ENCODE measurements at regions not wholly inside any gene's neighbourhood (a gene's known extent, or its start where the extent isn't known, plus 50 kb on each side); places are given as distances from the start of the nearest gene placed in this dataset.
A peak's percentile ranks its signal among the peaks of the same experiment; 100 is the strongest.

- no peak for DNase-seq (ENCODE audit: low read depth in 4 of 4, low spot score in 3 of 4)
Measured at GRCh38 chr5:119789406-119790117, 160.2 kb downstream of the FAM170A start.

GRCh38 chr5:119792161-119792799 is 162.9 kb downstream of the FAM170A start:
- DNase-seq (ENCODE audit: low read depth in 4 of 4, low spot score in 3 of 4) = no peak

GRCh38 chr5:119795768-119796167 is 166.4 kb downstream of the FAM170A start:
- no peak for DNase-seq (ENCODE audit: low read depth in 4 of 4, low spot score in 3 of 4)

- DNase-seq (ENCODE audit: low read depth in 4 of 4, low spot score in 3 of 4) = no peak
Measured at GRCh38 chr5:119801570-119801969, 172.2 kb downstream of the FAM170A start.

- DNase-seq (ENCODE audit: low read depth in 4 of 4, low spot score in 3 of 4) = no peak
Measured at GRCh38 chr5:119808024-119808423, 178.7 kb downstream of the FAM170A start.

- no peak for DNase-seq (ENCODE audit: low read depth in 4 of 4, low spot score in 3 of 4)
Measured at GRCh38 chr5:119808474-119808873, 179.1 kb downstream of the FAM170A start.

- no peak for DNase-seq (ENCODE audit: low read depth in 4 of 4, low spot score in 3 of 4)
Measured at GRCh38 chr5:119810217-119810616, 180.9 kb downstream of the FAM170A start.

GRCh38 chr5:119811458-119811857 is 182.1 kb downstream of the FAM170A start:
- no peak for DNase-seq (ENCODE audit: low read depth in 4 of 4, low spot score in 3 of 4)

- no peak for DNase-seq (ENCODE audit: low read depth in 4 of 4, low spot score in 3 of 4)
Measured at GRCh38 chr5:119814655-119815054, 185.3 kb downstream of the FAM170A start.

- DNase-seq (ENCODE audit: low read depth in 4 of 4, low spot score in 3 of 4) = no peak
Measured at GRCh38 chr5:119816055-119816454, 186.7 kb downstream of the FAM170A start.

- no peak for DNase-seq (ENCODE audit: low read depth in 4 of 4, low spot score in 3 of 4)
Measured at GRCh38 chr5:119820016-119820415, 190.7 kb downstream of the FAM170A start.

- no peak for DNase-seq (ENCODE audit: low read depth in 4 of 4, low spot score in 3 of 4)
Measured at GRCh38 chr5:119820608-119821007, 191.2 kb downstream of the FAM170A start.

GRCh38 chr5:119828541-119828940 is 199.2 kb downstream of the FAM170A start:
- DNase-seq (ENCODE audit: low read depth in 4 of 4, low spot score in 3 of 4) = peak in 2 of 4 donors; percentile 4 to 7

- no peak for DNase-seq (ENCODE audit: low read depth in 4 of 4, low spot score in 3 of 4)
Measured at GRCh38 chr5:119829341-119829740, 200.0 kb downstream of the FAM170A start.

- DNase-seq (ENCODE audit: low read depth in 4 of 4, low spot score in 3 of 4) = no peak
Measured at GRCh38 chr5:119833176-119833575, 203.8 kb downstream of the FAM170A start.

- no peak for DNase-seq (ENCODE audit: low read depth in 4 of 4, low spot score in 3 of 4)
Measured at GRCh38 chr5:119840175-119840574, 210.8 kb downstream of the FAM170A start.

- no peak for DNase-seq (ENCODE audit: low read depth in 4 of 4, low spot score in 3 of 4)
Measured at GRCh38 chr5:119852140-119852539, 222.8 kb downstream of the FAM170A start.

- DNase-seq (ENCODE audit: low read depth in 4 of 4, low spot score in 3 of 4) = no peak
Measured at GRCh38 chr5:119860463-119860862, 231.1 kb downstream of the FAM170A start.

GRCh38 chr5:119862619-119863018 is 233.3 kb downstream of the FAM170A start:
- DNase-seq (ENCODE audit: low read depth in 4 of 4, low spot score in 3 of 4) = no peak

GRCh38 chr5:119864286-119864685 is 234.9 kb downstream of the FAM170A start:
- no peak for DNase-seq (ENCODE audit: low read depth in 4 of 4, low spot score in 3 of 4)

- no peak for DNase-seq (ENCODE audit: low read depth in 4 of 4, low spot score in 3 of 4)
Measured at GRCh38 chr5:119873611-119874010, 244.3 kb downstream of the FAM170A start.

GRCh38 chr5:119876522-119876921 is 247.2 kb downstream of the FAM170A start:
- DNase-seq (ENCODE audit: low read depth in 4 of 4, low spot score in 3 of 4) = no peak
